Endodermal cell (in vitro differentiated cells): ENCODE measurements at regions not wholly inside any gene's neighbourhood (a gene's known extent, or its start where the extent isn't known, plus 50 kb on each side); places are given as distances from the start of the nearest gene placed in this dataset.

ENCODE experiments used
- DNase-seq: peaks from one replicate; pipeline ENCODE4 v3.0.0-alpha.2; 2017
- H3K27ac ChIP-seq: 2 replicates; pipeline ENCODE4 v1.5.1; 2013; ENCODE audit warnings: mild to moderate bottlenecking, low read depth, low read length, moderate library complexity
- H3K27me3 ChIP-seq: 2 replicates; pipeline ENCODE4 v1.6.1; 2013; ENCODE audit warnings: mild to moderate bottlenecking, low read length, moderate library complexity; ENCODE audit not compliant: insufficient read depth, control insufficient read depth, poor library complexity, severe bottlenecking
- H3K36me3 ChIP-seq: 2 replicates; pipeline ENCODE4 v1.7.0; 2013; ENCODE audit warnings: mild to moderate bottlenecking, low read length, moderate library complexity; ENCODE audit not compliant: control insufficient read depth, insufficient read depth
- H3K4me1 ChIP-seq: one replicate; pipeline ENCODE4 v1.7.0; 2013; ENCODE audit warnings: low read length; ENCODE audit not compliant: control insufficient read depth, insufficient read depth
- H3K4me3 ChIP-seq: 2 replicates; pipeline ENCODE4 v1.5.1; 2013; ENCODE audit warnings: mild to moderate bottlenecking, low read length, moderate library complexity
- H3K9ac ChIP-seq: 2 replicates; pipeline ENCODE4 v1.6.1; 2013; ENCODE audit warnings: mild to moderate bottlenecking, low read length, moderate library complexity; ENCODE audit not compliant: poor library complexity, severe bottlenecking; ENCODE audit errors: extremely low read depth
- H3K9me3 ChIP-seq: 2 replicates; pipeline ENCODE4 v1.6.1; 2013; ENCODE audit warnings: mild to moderate bottlenecking, low read length, moderate library complexity; ENCODE audit not compliant: control insufficient read depth
- H3K27ac Mint-ChIP-seq: 2 replicates; pipeline ENCODE4 v1.8.0; 2020; ENCODE audit warnings: mixed read lengths
- H3K27me3 Mint-ChIP-seq: 2 replicates; pipeline ENCODE4 v1.8.0; 2021; ENCODE audit warnings: mild to moderate bottlenecking, mixed read lengths; ENCODE audit not compliant: insufficient read depth
- H3K36me3 Mint-ChIP-seq: 2 replicates; pipeline ENCODE4 v1.8.0; 2020; ENCODE audit warnings: low read depth, mixed read lengths
- H3K4me1 Mint-ChIP-seq: 2 replicates; pipeline ENCODE4 v1.8.0; 2020; ENCODE audit warnings: mixed read lengths
- H3K4me3 Mint-ChIP-seq: 2 replicates; pipeline ENCODE4 v1.8.0; 2020; ENCODE audit warnings: mild to moderate bottlenecking, moderate library complexity, mixed read lengths
- H3K9me3 Mint-ChIP-seq: 2 replicates; pipeline ENCODE4 v1.8.0; 2020; ENCODE audit warnings: mild to moderate bottlenecking, mixed read lengths
- WGBS, 2 experiments: methylation state at CpG; one replicate each; pipeline versions ENCODE4 v1.1.5 to v1.1.7; 2013; ENCODE audit warnings: missing lambda C conversion rate in 2 of 2, mixed read lengths in 1 of 2; ENCODE audit not compliant: insufficient coverage in 1 of 2, insufficient read length in 1 of 2; 5-methylcytosine and 5-hydroxymethylcytosine counted together
- TF ChIP-seq, protein P1 (sequence below): fragments of 200-600 bp; sonication (generic); conservative IDR thresholded peaks from 2 replicates; pipeline ENCODE4 v1.5.0; 2021; ENCODE audit warnings: antibody characterized with exemption, mild to moderate bottlenecking

DNA sequence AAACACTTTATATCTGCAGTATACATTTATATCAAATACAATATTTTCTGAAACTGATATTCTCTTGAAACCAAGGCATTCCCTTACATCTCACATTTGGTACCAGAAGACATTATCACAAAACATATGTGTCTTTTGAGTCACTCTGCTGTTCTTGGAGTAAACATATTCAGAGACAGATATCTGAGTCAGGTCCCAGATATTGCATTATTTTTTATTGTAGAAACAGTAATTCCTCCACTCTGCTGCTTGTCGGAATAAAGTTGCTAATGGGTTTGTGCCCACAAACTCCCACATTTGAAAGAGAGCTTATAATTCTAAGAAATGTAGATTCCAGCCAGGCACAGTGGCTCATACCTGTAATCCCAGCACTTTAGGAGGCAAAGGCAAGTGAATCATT lies 261.1 kb upstream of the DAPK1 start:
- no peaks in the 10 kb centered on the region for H3K4me1 Mint-ChIP-seq
- no peaks in the 10 kb centered on the region for H3K27me3 ChIP-seq
- H3K9ac ChIP-seq = no peak overlapping the region
- H3K27ac Mint-ChIP-seq = no peak overlapping the region
- no peak overlapping the region for H3K27ac ChIP-seq
- peaks cover 3% of the 10 kb centered on the region for H3K27me3 Mint-ChIP-seq
- WGBS, 2 experiments = 91 to 100% methylated on average over 1 of the region's 1 CpG
- no peaks in the 10 kb centered on the region for H3K36me3 Mint-ChIP-seq
- TF ChIP-seq, protein P1, sequence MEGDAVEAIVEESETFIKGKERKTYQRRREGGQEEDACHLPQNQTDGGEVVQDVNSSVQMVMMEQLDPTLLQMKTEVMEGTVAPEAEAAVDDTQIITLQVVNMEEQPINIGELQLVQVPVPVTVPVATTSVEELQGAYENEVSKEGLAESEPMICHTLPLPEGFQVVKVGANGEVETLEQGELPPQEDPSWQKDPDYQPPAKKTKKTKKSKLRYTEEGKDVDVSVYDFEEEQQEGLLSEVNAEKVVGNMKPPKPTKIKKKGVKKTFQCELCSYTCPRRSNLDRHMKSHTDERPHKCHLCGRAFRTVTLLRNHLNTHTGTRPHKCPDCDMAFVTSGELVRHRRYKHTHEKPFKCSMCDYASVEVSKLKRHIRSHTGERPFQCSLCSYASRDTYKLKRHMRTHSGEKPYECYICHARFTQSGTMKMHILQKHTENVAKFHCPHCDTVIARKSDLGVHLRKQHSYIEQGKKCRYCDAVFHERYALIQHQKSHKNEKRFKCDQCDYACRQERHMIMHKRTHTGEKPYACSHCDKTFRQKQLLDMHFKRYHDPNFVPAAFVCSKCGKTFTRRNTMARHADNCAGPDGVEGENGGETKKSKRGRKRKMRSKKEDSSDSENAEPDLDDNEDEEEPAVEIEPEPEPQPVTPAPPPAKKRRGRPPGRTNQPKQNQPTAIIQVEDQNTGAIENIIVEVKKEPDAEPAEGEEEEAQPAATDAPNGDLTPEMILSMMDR = no peak
- no peaks in the 10 kb centered on the region for H3K4me1 ChIP-seq
- peaks cover 9% of the 10 kb centered on the region for H3K9me3 Mint-ChIP-seq
- H3K36me3 ChIP-seq = no peaks in the 10 kb centered on the region
- no peak for DNase-seq
- peaks cover 11% of the 10 kb centered on the region for H3K9me3 ChIP-seq
- no peak overlapping the region for H3K4me3 Mint-ChIP-seq
- H3K4me3 ChIP-seq = no peak overlapping the region

- Mint-ChIP-seq H3K27ac (no peak overlapping the region), H3K9me3 (peaks cover 1% of the 10 kb centered on the region), H3K4me1 (no peaks in the 10 kb centered on the region), H3K4me3 (no peak overlapping the region), H3K27me3 (peaks cover 3% of the 10 kb centered on the region), H3K36me3 (no peaks in the 10 kb centered on the region)
- 94 to 98% methylated on average over 4 of the region's 4 CpGs for WGBS, 2 experiments
- Histone ChIP-seq H3K9me3 (peaks cover 3% of the 10 kb centered on the region), H3K4me1 (no peaks in the 10 kb centered on the region), H3K27me3 (no peaks in the 10 kb centered on the region), H3K27ac (no peak overlapping the region), H3K4me3 (no peak overlapping the region), H3K9ac (no peak overlapping the region), H3K36me3 (no peaks in the 10 kb centered on the region)
- no peak for DNase-seq
- TF ChIP-seq, protein P1 = no peak
Observed at GRCh38 chr9:87237336-87237735, 260.3 kb upstream of the DAPK1 start.

DNA sequence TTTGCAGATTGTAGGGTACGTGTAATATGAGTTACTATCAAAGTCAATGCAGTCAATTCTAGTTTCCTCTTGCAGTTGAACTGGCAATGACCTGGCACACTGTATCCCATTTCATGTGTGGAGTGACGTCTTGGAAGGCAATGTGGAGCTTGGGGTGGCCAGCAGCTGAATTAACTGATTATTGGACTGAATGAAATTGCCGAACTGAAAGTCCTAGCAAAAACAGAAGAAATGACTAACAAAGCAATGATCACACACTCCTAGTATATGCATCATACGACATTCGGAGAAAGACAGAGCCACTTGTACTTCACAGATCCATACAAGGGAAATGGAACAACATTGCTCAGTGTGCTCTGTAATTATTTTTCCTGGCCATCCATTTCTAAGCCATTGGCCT lies 259.1 kb upstream of the DAPK1 start:
- Mint-ChIP-seq H3K9me3 (no peaks in the 10 kb centered on the region), H3K27ac (no peak overlapping the region), H3K4me3 (no peak overlapping the region), H3K4me1 (no peaks in the 10 kb centered on the region), H3K27me3 (peaks cover 3% of the 10 kb centered on the region), H3K36me3 (no peaks in the 10 kb centered on the region)
- TF ChIP-seq, protein P1 = no peak
- DNase-seq = no peak
- Histone ChIP-seq H3K9ac (no peak overlapping the region), H3K4me3 (no peak overlapping the region), H3K4me1 (no peaks in the 10 kb centered on the region), H3K36me3 (no peaks in the 10 kb centered on the region), H3K27me3 (no peaks in the 10 kb centered on the region), H3K27ac (no peak overlapping the region), H3K9me3 (no peaks in the 10 kb centered on the region)
- WGBS, 2 experiments = 95 to 100% methylated on average over 4 to 5 of the region's 5 CpGs
